ENCODE measurements at regions not wholly inside any gene's neighbourhood (a gene's known extent, or its start where the extent isn't known, plus 50 kb on each side); places are given as distances from the start of the nearest gene placed in this dataset.

GRCh38 chr14:96980835-96981234 lies 183.7 kb downstream of the VRK1 start:
- DNase-seq (ENCODE audit: low spot score) = no peak

- no peak for DNase-seq (ENCODE audit: low spot score)
Observed at GRCh38 chr14:96986256-96987085, 189.3 kb downstream of the VRK1 start.

DNA sequence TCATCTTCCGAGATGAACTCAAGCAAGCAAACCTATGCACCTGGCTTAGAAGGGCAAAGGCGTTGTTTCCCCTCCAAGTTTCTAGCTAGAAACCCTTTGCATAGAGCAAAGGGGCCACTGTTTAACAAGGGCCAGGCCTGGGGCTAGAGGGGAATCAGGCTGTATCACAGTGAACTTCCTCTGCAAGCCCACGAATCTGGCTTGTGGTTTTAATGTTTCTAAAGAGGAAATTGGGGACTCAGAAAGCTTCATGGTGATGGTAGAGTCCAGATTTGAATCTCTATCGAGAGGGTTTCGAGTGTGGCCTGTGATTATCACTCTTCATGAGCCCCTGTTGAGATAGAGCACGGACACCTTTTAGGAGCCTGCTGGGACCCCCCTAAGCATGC lies 189.9 kb downstream of the VRK1 start:
- DNase-seq (ENCODE audit: low spot score) = no peak

DNA sequence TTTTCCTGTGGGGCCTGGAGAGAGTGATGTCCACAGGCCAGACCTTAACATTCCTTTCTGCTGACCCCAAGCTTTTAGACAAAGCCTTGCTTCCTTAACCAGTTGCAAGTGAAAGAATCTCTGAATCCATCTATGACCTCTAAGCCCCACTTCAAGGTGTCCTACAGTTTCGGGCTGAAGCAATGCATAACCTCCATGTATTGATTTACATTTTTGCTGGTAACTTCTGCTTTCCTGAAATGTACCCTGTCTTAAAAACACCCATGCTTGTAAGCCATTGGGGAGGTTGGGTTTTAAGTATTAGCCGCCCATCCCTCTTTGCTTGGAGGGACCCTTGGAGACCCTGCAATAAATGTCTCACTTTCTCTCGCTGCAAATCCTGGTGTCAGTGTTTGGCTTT lies 190.6 kb downstream of the VRK1 start:
- no peak for DNase-seq (ENCODE audit: low spot score)

DNA sequence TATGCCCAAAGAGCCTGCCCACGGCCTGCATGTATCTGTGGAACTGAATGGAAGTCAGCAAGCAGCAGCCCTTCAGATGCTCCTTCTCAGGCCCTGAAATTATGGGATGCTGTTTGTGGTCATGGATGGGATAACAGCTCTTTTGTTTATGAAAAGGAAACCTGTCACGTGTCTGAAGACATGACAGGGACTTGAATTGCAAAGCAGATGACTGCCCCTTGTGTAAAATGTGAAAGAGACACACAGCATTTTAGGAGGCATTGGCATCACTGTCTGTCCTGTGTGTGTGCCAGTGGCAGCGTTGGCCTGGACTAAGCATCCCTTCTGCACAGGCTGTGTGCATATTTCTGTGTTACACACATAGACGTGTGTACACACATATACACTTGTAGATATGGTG lies 192.1 kb downstream of the VRK1 start:
- DNase-seq (ENCODE audit: low spot score) = no peak

- DNase-seq (ENCODE audit: low spot score) = no peak
Observed at GRCh38 chr14:96991226-96991625, 194.0 kb downstream of the VRK1 start.

DNA sequence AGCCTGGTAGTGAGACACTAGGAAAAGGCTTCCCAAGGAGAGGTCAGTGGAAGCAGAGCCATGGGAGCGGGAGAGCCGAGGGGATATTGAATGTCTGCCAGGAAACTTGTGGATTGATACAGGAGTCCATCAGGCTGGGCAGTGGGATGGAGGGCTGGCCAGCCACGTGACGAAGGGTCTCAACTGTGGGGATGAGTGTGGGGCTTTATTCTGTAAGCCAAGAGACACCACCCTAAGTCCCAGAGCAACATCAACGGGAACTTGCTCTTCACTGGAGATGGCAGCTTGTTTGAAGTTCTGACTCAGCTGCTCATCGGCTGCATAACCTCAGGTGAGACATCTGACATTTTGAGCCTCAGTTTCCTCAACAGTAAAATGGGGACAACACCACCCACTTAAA lies 197.8 kb downstream of the VRK1 start:
- DNase-seq (ENCODE audit: low spot score) = no peak

GRCh38 chr14:96997269-96997668 lies 200.1 kb downstream of the VRK1 start:
- DNase-seq (ENCODE audit: low spot score) = no peak

DNA sequence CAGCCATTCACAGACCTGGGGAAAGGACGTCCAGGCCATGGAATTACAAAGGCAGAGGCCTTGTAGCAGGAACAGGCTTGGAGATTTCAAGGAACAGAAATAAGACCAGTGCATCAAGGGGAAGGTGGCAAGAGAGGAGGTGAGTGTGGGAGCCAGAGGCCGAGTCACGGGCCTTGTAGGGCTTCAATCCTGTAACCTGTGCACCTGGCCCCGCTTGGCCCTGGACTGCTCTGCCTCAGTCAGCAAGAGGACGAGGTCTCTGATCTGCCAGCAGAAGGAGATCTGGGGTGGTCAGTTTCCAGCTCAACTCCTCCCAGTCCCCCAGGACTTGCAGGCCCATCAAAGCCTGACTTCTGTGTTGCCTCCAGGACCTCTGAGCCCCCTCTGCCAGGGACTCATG lies 200.8 kb downstream of the VRK1 start:
- DNase-seq (ENCODE audit: low spot score) = no peak

GRCh38 chr14:96999654-97000155 lies 202.5 kb downstream of the VRK1 start:
- no peak for DNase-seq (ENCODE audit: low spot score)

- DNase-seq (ENCODE audit: low spot score) = no peak
Observed at GRCh38 chr14:97002454-97002853, 205.3 kb downstream of the VRK1 start.

GRCh38 chr14:97005934-97006333 lies 208.8 kb downstream of the VRK1 start:
- no peak for DNase-seq (ENCODE audit: low spot score)

GRCh38 chr14:97010491-97011160 lies 213.4 kb downstream of the VRK1 start:
- DNase-seq (ENCODE audit: low spot score) = no peak

- no peak for DNase-seq (ENCODE audit: low spot score)
Observed at GRCh38 chr14:97013878-97014277, 216.7 kb downstream of the VRK1 start.

DNA sequence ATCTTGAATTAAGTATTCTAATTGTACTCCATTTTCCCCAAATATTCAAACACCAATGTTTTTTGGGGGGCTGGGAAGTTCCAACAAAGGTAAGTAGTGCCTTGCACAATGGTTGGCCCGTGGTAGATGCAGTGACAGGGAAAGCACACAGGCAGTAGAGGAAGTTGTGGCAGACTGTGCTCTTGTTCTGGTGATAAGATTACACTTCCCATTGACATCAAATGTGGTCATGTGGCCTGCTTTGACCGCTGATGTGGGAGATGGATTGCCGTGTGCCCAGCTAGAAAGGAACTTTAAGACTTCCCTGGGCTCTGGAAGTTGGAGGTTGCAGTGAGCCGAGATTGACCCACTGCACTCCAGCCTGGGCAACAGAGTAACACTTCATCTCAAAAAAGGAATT lies 223.8 kb downstream of the VRK1 start:
- DNase-seq (ENCODE audit: low spot score) = no peak

DNA sequence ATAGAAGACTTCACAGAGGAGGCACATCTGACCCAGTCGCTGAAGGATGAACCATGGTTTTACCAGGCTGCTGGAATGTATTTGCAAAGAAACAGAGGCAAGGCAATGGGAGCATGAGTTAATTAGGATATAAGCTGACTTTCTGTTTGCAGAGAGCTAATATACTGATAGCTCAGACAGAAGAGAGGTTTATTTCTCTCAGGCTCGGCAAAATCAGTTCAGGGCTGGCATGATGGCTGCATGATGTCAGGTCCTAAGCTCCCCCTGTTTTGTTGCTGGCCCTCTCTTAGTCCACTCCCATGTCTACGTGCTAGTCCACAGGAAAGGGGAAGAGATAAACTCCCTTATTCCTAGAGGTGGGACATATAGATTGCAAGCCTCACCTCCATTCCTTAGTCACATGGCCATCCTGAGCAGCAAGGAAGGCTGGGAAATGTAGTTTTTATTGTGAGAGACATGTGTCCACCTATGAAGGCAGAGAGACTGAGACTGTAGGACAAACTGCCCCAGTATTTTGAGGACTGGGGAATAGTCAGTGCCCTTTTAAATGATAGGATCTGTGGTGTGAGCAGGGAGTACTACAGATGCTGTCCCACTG lies 224.5 kb downstream of the VRK1 start:
- DNase-seq (ENCODE audit: low spot score) = no peak

DNA sequence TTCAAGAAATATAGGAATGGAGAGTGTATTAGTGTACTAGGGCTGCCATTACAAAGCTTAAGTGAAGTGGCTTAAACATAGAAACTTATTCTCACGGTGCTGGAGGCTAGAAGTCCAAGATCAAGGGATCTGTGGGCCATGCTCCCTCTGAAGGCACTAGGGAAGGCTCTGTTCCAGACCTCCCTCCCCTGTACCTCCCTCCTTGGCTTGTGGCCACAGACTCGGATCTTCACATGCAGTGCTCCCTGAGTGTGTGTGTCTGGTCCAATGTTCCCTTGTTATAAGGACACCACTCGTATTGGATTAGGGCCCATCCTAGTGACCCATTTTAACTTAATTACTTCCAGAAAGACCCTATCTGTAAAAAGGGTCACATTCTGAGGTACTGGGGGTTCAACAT lies 225.6 kb downstream of the VRK1 start:
- no peak for DNase-seq (ENCODE audit: low spot score)

DNA sequence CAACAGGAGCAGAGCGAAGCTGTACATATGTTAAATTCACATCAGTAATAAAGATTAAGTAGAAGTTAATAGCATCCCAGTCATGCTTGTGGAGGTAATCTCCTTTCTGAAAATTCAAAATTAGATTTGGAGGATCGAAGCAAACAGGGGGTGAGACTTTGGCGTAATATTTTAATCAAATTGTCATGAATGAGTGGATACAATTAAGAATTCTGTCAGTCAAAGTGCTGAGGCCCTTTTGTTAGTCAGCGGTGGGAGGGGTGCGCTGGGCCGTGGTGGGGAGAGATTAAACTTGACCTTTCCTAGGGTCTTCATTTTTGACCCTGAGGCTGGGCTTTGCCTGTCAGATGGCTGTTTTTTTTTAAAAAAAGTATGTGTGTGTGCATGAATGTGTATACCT lies 226.7 kb downstream of the VRK1 start:
- DNase-seq (ENCODE audit: low spot score) = no peak

GRCh38 chr14:97024300-97024699 lies 227.1 kb downstream of the VRK1 start:
- no peak for DNase-seq (ENCODE audit: low spot score)

GRCh38 chr14:97025722-97026121 lies 228.5 kb downstream of the VRK1 start:
- no peak for DNase-seq (ENCODE audit: low spot score)

DNA sequence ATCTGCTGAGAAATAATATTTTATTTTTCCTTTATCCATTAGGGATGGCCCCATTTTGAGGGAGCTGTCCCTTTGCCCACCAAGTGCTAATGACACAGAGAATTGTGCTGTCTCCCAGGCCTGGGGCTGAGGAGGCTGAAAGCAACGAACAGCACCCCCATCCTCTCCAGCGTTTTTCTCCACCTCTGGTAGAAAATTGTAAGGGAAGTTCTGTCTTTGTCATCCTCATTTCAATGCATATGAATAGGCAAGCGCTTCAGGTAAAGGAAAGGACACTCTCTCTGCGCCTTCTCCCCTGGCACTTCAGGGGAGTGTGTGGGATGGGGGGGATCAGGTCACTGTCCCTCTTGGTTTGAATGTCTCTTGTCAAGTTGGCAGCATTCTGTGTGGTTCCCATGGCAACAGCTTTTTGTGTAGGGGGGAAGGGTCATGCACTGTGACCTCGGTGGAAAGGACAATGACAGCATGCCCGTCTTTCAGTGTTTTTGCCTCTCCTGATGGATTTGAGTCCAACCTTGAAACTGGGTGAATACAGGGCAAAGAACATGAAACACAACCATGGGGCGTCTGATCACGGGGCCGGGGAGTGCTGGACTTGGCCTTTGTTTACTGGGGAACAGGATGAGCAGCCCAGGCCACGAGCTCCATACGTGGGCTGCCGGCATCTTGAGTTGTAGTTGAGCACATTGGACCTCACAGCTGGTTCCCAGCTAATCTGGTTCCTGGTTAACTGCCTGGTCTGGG lies 230.2 kb downstream of the VRK1 start:
- no peak for DNase-seq (ENCODE audit: low spot score)

GRCh38 chr14:97028382-97028781 lies 231.2 kb downstream of the VRK1 start:
- no peak for DNase-seq (ENCODE audit: low spot score)
